HEK293 (cell line): ENCODE measurements at regions not wholly inside any gene's neighbourhood (a gene's known extent, or its start where the extent isn't known, plus 50 kb on each side); places are given as distances from the start of the nearest gene placed in this dataset.

ENCODE experiments used
- CTCF ChIA-PET: fragments of 350-600 bp; formaldehyde crosslinking; extraction: SDS; loops from one replicate; lab custom pipeline; 2021; ENCODE audit warnings: antibody characterized with exemption; lab: Yijun Ruan, JAX
- POLR2A ChIA-PET: fragments of 300-600 bp; formaldehyde crosslinking; extraction: SDS; loops from one replicate; lab custom pipeline; 2020; ENCODE audit warnings: antibody characterized with exemption, inconsistent platforms; lab: Yijun Ruan, JAX
- H3K27ac ChIP-seq: fragments of 200-500 bp; sonication (Bioruptor generic); 2 replicates; pipeline ENCODE4 v1.5.1; 2014; ENCODE audit warnings: low read depth, low read length, control low read depth, inconsistent platforms; ENCODE audit errors: extremely low read depth
- H3K36me3 ChIP-seq, 2 experiments: fragments of 200-500 bp in 1 of 2; sonication (Bioruptor generic) in 1 of 2; 1 replicate in 1 of 2; 2 replicates in 1 of 2; pipeline ENCODE4 v1.5.1; 2014 to 2017; ENCODE audit warnings: inconsistent platforms in 2 of 2, low read length in 2 of 2; ENCODE audit not compliant: control insufficient read depth in 2 of 2, insufficient read depth in 1 of 2
- H3K4me1 ChIP-seq: fragments of 200-500 bp; sonication (Bioruptor generic); 2 replicates; pipeline ENCODE4 v1.5.1; 2014; ENCODE audit warnings: mild to moderate bottlenecking, low read length, inconsistent platforms; ENCODE audit not compliant: control insufficient read depth, insufficient read depth
- H3K4me3 ChIP-seq: 2 replicates; pipeline ENCODE4 v1.5.1; 2011; ENCODE audit warnings: low read depth, mild to moderate bottlenecking, control low read depth, low read length, moderate library complexity
- H3K9me3 ChIP-seq: fragments of 200-500 bp; sonication (Bioruptor generic); 2 replicates; pipeline ENCODE4 v1.5.1; 2014; ENCODE audit warnings: low read depth, low read length, inconsistent platforms; ENCODE audit not compliant: control insufficient read depth, insufficient read depth
- GLI4 ChIP-seq: fragments of 450-650 bp; formaldehyde crosslinking; IDR thresholded peaks from 2 replicates; pipeline ENCODE4 v1.5.1; 2016; ENCODE audit warnings: missing biosample characterization, missing genetic modification characterization
- GLIS1 ChIP-seq: fragments of 450-650 bp; formaldehyde crosslinking; IDR thresholded peaks from 2 replicates; pipeline ENCODE4 v1.5.1; 2016; ENCODE audit warnings: missing biosample characterization, missing genetic modification characterization
- KLF7 ChIP-seq: fragments of 450-650 bp; formaldehyde crosslinking; IDR thresholded peaks from 2 replicates; pipeline ENCODE4 v1.5.1; 2016; ENCODE audit warnings: missing biosample characterization, missing genetic modification characterization, borderline replicate concordance
- OSR2 ChIP-seq: fragments of 450-650 bp; formaldehyde crosslinking; IDR thresholded peaks from 2 replicates; pipeline ENCODE4 v1.5.1; 2016; ENCODE audit warnings: missing biosample characterization, missing genetic modification characterization
- SCRT2 ChIP-seq: fragments of 450-650 bp; formaldehyde crosslinking; IDR thresholded peaks from 2 replicates; pipeline ENCODE4 v1.5.1; 2016; ENCODE audit warnings: missing biosample characterization, missing genetic modification characterization
- SP2 ChIP-seq: fragments of 450-650 bp; formaldehyde crosslinking; IDR thresholded peaks from 2 replicates; pipeline ENCODE4 v1.5.1; 2016; ENCODE audit warnings: missing biosample characterization, missing genetic modification characterization
- YY1 ChIP-seq: fragments of 450-650 bp; formaldehyde crosslinking; IDR thresholded peaks from 2 replicates; pipeline ENCODE4 v1.5.1; 2018; ENCODE audit warnings: missing biosample characterization, missing genetic modification characterization
- ZFHX2 ChIP-seq: fragments of 450-650 bp; formaldehyde crosslinking; conservative IDR thresholded peaks from 2 replicates; pipeline ENCODE4 v1.5.1; 2016; ENCODE audit warnings: missing biosample characterization, missing genetic modification characterization
- ZIC2 ChIP-seq: fragments of 450-650 bp; formaldehyde crosslinking; IDR thresholded peaks from 2 replicates; pipeline ENCODE4 v1.5.1; 2016; ENCODE audit warnings: missing biosample characterization, missing genetic modification characterization
- ZNF10 ChIP-seq: fragments of 450-650 bp; formaldehyde crosslinking; IDR thresholded peaks from 2 replicates; pipeline ENCODE4 v1.5.1; 2017; ENCODE audit warnings: missing biosample characterization, missing genetic modification characterization
- ZNF16 ChIP-seq: fragments of 450-650 bp; formaldehyde crosslinking; IDR thresholded peaks from 2 replicates; pipeline ENCODE4 v1.5.1; 2016; ENCODE audit warnings: low read depth, missing biosample characterization, missing genetic modification characterization
- ZNF174 ChIP-seq: fragments of 450-650 bp; formaldehyde crosslinking; IDR thresholded peaks from 2 replicates; pipeline ENCODE4 v1.5.0; 2017; ENCODE audit warnings: missing biosample characterization, mild to moderate bottlenecking, missing genetic modification characterization
- ZNF23 ChIP-seq: fragments of 450-650 bp; formaldehyde crosslinking; IDR thresholded peaks from 2 replicates; pipeline ENCODE4 v1.5.1; 2016; ENCODE audit warnings: missing biosample characterization, missing genetic modification characterization, borderline replicate concordance
- ZNF248 ChIP-seq: fragments of 450-650 bp; formaldehyde crosslinking; IDR thresholded peaks from 2 replicates; pipeline ENCODE4 v1.5.1; 2017; ENCODE audit warnings: missing biosample characterization, missing genetic modification characterization
- ZNF366 ChIP-seq: fragments of 450-650 bp; formaldehyde crosslinking; conservative IDR thresholded peaks from 2 replicates; pipeline ENCODE4 v1.5.1; 2016; ENCODE audit warnings: missing biosample characterization, missing genetic modification characterization
- ZNF416 ChIP-seq: fragments of 450-650 bp; formaldehyde crosslinking; IDR thresholded peaks from 2 replicates; pipeline ENCODE4 v1.5.1; 2016; ENCODE audit warnings: missing biosample characterization, missing genetic modification characterization
- ZNF433 ChIP-seq: fragments of 450-650 bp; formaldehyde crosslinking; IDR thresholded peaks from 2 replicates; pipeline ENCODE4 v1.5.1; 2016; ENCODE audit warnings: missing biosample characterization, missing genetic modification characterization, low read depth
- ZNF473 ChIP-seq: fragments of 450-650 bp; formaldehyde crosslinking; IDR thresholded peaks from 2 replicates; pipeline ENCODE4 v1.5.1; 2017; ENCODE audit warnings: missing biosample characterization, missing genetic modification characterization
- ZNF521 ChIP-seq: fragments of 450-650 bp; formaldehyde crosslinking; IDR thresholded peaks from 2 replicates; pipeline ENCODE4 v1.5.1; 2017; ENCODE audit warnings: missing biosample characterization, mild to moderate bottlenecking, missing genetic modification characterization
- ZNF544 ChIP-seq: fragments of 450-650 bp; formaldehyde crosslinking; IDR thresholded peaks from 2 replicates; pipeline ENCODE4 v1.5.0; 2017; ENCODE audit warnings: missing biosample characterization, missing genetic modification characterization
- ZNF558 ChIP-seq: fragments of 450-650 bp; formaldehyde crosslinking; IDR thresholded peaks from 2 replicates; pipeline ENCODE4 v1.5.1; 2016; ENCODE audit warnings: missing biosample characterization, missing genetic modification characterization
- ZNF561 ChIP-seq: fragments of 450-650 bp; IDR thresholded peaks from 2 replicates; pipeline ENCODE4 v1.5.1; 2018; ENCODE audit warnings: missing biosample characterization, missing genetic modification characterization, borderline replicate concordance
- ZNF626 ChIP-seq: fragments of 450-650 bp; sonication (Bioruptor Pico); formaldehyde crosslinking; IDR thresholded peaks from 2 replicates; pipeline ENCODE4 v1.5.1; 2018; ENCODE audit warnings: missing biosample characterization, missing genetic modification characterization, inconsistent platforms
- ZNF747 ChIP-seq: fragments of 450-650 bp; formaldehyde crosslinking; IDR thresholded peaks from 2 replicates; pipeline ENCODE4 v1.5.1; 2016; ENCODE audit warnings: missing biosample characterization, missing genetic modification characterization
- ZNF791 ChIP-seq: fragments of 450-650 bp; formaldehyde crosslinking; IDR thresholded peaks from 2 replicates; pipeline ENCODE4 v1.5.1; 2016; ENCODE audit warnings: missing biosample characterization, missing genetic modification characterization
- ZNF792 ChIP-seq: fragments of 450-650 bp; formaldehyde crosslinking; IDR thresholded peaks from 2 replicates; pipeline ENCODE4 v1.5.1; 2016; ENCODE audit warnings: missing biosample characterization, missing genetic modification characterization
- ZNF843 ChIP-seq: fragments of 450-650 bp; formaldehyde crosslinking; IDR thresholded peaks from 2 replicates; pipeline ENCODE4 v1.5.1; 2016; ENCODE audit warnings: missing biosample characterization, missing genetic modification characterization
- ZSCAN23 ChIP-seq: fragments of 450-650 bp; formaldehyde crosslinking; IDR thresholded peaks from 2 replicates; pipeline ENCODE4 v1.5.1; 2016; ENCODE audit warnings: missing biosample characterization, missing genetic modification characterization
- ZSCAN30 ChIP-seq: fragments of 450-650 bp; IDR thresholded peaks from 2 replicates; pipeline ENCODE4 v1.5.1; 2018; ENCODE audit warnings: missing biosample characterization, mild to moderate bottlenecking, missing genetic modification characterization, moderate library complexity
- TF ChIP-seq, protein P1 (sequence below): fragments of 450-650 bp; formaldehyde crosslinking; IDR thresholded peaks from 2 replicates; pipeline ENCODE4; 2016; ENCODE audit warnings: missing biosample characterization, missing genetic modification characterization
- TF ChIP-seq, protein P2 (sequence below): fragments of 450-650 bp; IDR thresholded peaks from 2 replicates; pipeline ENCODE4 v1.5.1; 2018; ENCODE audit warnings: missing biosample characterization, mild to moderate bottlenecking, missing genetic modification characterization
- TF ChIP-seq, protein P3 (sequence below): fragments of 450-650 bp; formaldehyde crosslinking; IDR thresholded peaks from 2 replicates; pipeline ENCODE4 v1.5.1; 2016; ENCODE audit warnings: missing biosample characterization, missing genetic modification characterization
- TF ChIP-seq, protein P4 (sequence below): fragments of 450-650 bp; formaldehyde crosslinking; IDR thresholded peaks from 2 replicates; pipeline ENCODE4 v1.5.1; 2016; ENCODE audit warnings: missing biosample characterization, missing genetic modification characterization

DNA sequence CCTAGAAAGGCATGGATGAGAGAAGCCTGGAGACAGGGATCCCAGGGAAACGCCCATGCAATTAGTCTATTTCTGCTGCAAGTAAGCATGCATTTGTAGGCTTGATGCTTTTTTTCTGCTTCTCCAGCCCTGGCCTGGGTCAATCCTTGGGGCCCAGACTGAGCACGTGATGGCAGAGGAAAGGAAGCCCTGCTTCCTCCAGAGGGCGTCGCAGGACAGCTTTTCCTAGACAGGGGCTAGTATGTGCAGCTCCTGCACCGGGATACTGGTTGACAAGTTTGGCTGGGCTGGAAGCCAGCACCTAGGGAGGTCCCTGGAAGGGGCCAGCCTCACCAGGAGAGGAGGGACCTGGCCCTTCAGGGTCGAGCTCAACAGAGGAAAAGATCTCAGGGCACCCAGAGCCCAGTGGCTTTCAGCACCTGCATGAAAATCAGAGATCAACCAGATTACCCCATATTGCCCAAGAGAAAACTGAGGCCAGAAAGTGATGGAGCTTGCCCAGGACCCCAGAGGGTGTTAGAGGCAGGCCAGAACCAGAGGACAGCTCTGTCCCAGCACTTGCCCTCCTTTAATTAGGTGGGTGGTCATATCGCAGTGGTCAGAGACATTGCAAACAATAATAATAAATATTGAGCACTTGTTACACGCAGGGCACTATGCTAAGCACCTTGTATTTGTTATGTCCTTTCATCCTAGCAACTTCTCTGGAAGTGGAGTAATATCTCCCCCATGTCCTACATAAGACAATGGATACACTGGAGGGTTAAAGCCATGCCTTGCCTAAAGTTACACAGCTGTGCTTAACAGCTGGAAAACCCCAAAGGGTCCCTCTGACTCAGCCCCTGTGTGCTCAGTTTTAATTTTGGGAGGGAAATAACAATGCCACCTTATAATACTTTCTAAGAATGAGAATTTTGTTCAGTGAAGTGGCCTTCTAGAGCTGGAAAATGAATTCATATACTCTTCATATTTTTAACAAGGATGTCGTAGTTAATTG, 67.1 kb downstream of the KLF4 start:
- Histone ChIP-seq H3K27ac (no peak overlapping the region), H3K36me3 (no peaks in the 10 kb centered on the region), H3K4me1 (0 out of 2 replicates have a peak, but pooled peaks cover 2% of the 10 kb centered on the region), H3K9me3 (no peaks in the 10 kb centered on the region), H3K4me3 (no peak overlapping the region)
- ChIA-PET POLR2A (no interaction called here), CTCF (interaction anchor here (0.6 to 3.9 kb wide), 49 partner anchors 12 to 1477 kb away, joined by 3 to 25 read pairs (median 3); no protein-coding TSS in a partner anchor)
- TF ChIP-seq GLIS1 (tag by site-specific recombination) = peak; percentile 77
- TF ChIP-seq, protein P1, sequence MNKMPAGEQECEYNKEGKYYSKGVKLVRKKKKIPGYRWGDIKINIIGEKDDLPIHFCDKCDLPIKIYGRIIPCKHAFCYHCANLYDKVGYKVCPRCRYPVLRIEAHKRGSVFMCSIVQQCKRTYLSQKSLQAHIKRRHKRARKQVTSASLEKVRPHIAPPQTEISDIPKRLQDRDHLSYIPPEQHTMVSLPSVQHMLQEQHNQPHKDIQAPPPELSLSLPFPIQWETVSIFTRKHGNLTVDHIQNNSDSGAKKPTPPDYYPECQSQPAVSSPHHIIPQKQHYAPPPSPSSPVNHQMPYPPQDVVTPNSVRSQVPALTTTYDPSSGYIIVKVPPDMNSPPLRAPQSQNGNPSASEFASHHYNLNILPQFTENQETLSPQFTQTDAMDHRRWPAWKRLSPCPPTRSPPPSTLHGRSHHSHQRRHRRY = no peak
- TF ChIP-seq ZSCAN30 = 0 out of 2 replicates have a peak, but pooled peaks have one; percentile 46
- no peak for TF ChIP-seq ZNF416
- no peak for TF ChIP-seq ZNF16 (tag by site-specific recombination)
- TF ChIP-seq ZNF473 = no peak
- TF ChIP-seq ZNF521 (tag by site-specific recombination) = no peak
- no peak for TF ChIP-seq ZNF558
- peak; percentile 14; the same call in 1 of the 2 replicates for TF ChIP-seq SCRT2 (tag by site-specific recombination)
- TF ChIP-seq ZNF791 (tag by site-specific recombination) = no peak
- TF ChIP-seq YY1 (tag by site-specific recombination) = no peak
- no peak for TF ChIP-seq ZNF747 (tag by site-specific recombination)
- no peak for TF ChIP-seq OSR2 (tag by site-specific recombination)
- no peak for TF ChIP-seq GLI4 (tag by site-specific recombination)
- TF ChIP-seq ZNF248 = no peak
- TF ChIP-seq ZSCAN23 (tag by site-specific recombination) = no peak
- TF ChIP-seq ZNF561 = no peak
- TF ChIP-seq ZFHX2 (tag by site-specific recombination) = no peak
- no peak for TF ChIP-seq ZNF843 (tag by site-specific recombination)
- no peak for TF ChIP-seq ZNF174 (tag by site-specific recombination)
- peak; percentile 90 for TF ChIP-seq ZNF10 (tag by site-specific recombination)
- TF ChIP-seq, protein P2, sequence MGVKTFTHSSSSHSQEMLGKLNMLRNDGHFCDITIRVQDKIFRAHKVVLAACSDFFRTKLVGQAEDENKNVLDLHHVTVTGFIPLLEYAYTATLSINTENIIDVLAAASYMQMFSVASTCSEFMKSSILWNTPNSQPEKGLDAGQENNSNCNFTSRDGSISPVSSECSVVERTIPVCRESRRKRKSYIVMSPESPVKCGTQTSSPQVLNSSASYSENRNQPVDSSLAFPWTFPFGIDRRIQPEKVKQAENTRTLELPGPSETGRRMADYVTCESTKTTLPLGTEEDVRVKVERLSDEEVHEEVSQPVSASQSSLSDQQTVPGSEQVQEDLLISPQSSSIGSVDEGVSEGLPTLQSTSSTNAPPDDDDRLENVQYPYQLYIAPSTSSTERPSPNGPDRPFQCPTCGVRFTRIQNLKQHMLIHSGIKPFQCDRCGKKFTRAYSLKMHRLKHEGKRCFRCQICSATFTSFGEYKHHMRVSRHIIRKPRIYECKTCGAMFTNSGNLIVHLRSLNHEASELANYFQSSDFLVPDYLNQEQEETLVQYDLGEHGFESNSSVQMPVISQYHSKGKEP = 0 out of 2 replicates have a peak, but pooled peaks have one; percentile 20
- no peak for TF ChIP-seq ZIC2 (tag by site-specific recombination)
- TF ChIP-seq, protein P3, sequence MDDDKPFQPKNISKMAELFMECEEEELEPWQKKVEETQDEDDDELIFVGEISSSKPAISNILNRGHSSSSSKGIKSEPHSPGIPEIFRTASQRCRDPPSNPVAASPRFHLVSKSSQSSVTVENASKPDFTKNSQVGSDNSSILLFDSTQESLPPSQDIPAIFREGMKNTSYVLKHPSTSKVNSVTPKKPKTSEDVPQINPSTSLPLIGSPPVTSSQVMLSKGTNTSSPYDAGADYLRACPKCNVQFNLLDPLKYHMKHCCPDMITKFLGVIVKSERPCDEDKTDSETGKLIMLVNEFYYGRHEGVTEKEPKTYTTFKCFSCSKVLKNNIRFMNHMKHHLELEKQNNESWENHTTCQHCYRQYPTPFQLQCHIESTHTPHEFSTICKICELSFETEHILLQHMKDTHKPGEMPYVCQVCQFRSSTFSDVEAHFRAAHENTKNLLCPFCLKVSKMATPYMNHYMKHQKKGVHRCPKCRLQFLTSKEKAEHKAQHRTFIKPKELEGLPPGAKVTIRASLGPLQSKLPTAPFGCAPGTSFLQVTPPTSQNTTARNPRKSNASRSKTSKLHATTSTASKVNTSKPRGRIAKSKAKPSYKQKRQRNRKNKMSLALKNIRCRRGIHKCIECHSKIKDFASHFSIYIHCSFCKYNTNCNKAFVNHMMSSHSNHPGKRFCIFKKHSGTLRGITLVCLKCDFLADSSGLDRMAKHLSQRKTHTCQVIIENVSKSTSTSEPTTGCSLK = no peak
- no peak for TF ChIP-seq ZNF433 (tag by site-specific recombination)
- TF ChIP-seq ZNF544 (tag by site-specific recombination) = no peak
- no peak for TF ChIP-seq ZNF626
- TF ChIP-seq KLF7 (tag by site-specific recombination) = no peak
- no peak for TF ChIP-seq ZNF23 (tag by site-specific recombination)
- TF ChIP-seq ZNF792 (tag by site-specific recombination) = no peak
- TF ChIP-seq ZNF366 (tag by site-specific recombination) = no peak
- 0 out of 2 replicates have a peak, but pooled peaks have one; percentile 5 for TF ChIP-seq SP2 (tag by site-specific recombination)
- TF ChIP-seq, protein P4, sequence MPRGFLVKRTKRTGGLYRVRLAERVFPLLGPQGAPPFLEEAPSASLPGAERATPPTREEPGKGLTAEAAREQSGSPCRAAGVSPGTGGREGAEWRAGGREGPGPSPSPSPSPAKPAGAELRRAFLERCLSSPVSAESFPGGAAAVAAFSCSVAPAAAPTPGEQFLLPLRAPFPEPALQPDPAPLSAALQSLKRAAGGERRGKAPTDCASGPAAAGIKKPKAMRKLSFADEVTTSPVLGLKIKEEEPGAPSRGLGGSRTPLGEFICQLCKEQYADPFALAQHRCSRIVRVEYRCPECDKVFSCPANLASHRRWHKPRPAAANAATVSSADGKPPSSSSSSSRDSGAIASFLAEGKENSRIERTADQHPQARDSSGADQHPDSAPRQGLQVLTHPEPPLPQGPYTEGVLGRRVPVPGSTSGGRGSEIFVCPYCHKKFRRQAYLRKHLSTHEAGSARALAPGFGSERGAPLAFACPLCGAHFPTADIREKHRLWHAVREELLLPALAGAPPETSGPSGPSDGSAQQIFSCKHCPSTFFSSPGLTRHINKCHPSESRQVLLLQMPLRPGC (tag by site-specific recombination) = no peak
